Esophagus muscularis mucosa (tissue), 3 donors: ENCODE measurements at regions not wholly inside any gene's neighbourhood (a gene's known extent, or its start where the extent isn't known, plus 50 kb on each side); places are given as distances from the start of the nearest gene placed in this dataset.

Experiments used
- CTCF ChIP-seq, 3 experiments: fragments of 200-600 bp in 2 of 3; fragments of 450-650 bp in 1 of 3; sonication (generic) in 2 of 3; IDR thresholded peaks; one replicate each; pipeline ENCODE4 v1.5.1; 2017 to 2019; ENCODE audit warnings: antibody characterized with exemption in 3 of 3, mild to moderate bottlenecking in 2 of 3, moderate library complexity in 1 of 3
- EP300 ChIP-seq: sonication (generic); formaldehyde crosslinking; IDR thresholded peaks from one replicate; pipeline ENCODE4 v1.6.1; 2017; ENCODE audit warnings: antibody characterized with exemption

GRCh38 chrY:19351616-19352015, 392.9 kb downstream of the KDM5D start:
- TF ChIP-seq CTCF (IDR thresholded peaks at IDR 0.05) (no peak), EP300 (no peak)
